HepG2 (cell line): ENCODE measurements at regions not wholly inside any gene's neighbourhood (a gene's known extent, or its start where the extent isn't known, plus 50 kb on each side); places are given as distances from the start of the nearest gene placed in this dataset.

ENCODE experiments used
- ATAC-seq: fragments of 200-7000 bp; cut with Tn5 transposase; 3 replicates; pipeline ENCODE4 v1.9.1; 2020; ENCODE audit warnings: mild to moderate bottlenecking, moderate library complexity
- BruUV-seq: library from RNA; stranded (reverse); fragments of 400-500 nt; replicated peaks from 2 replicates; lab custom pipeline; 2021; lab: Mats Ljungman, UMichigan
- CTCF ChIA-PET: fragments of 300-600 bp; formaldehyde crosslinking; extraction: SDS; loops from one replicate; lab custom pipeline; 2021; ENCODE audit warnings: low total read pairs, inconsistent platforms, low intra/inter-chr PET ratio; lab: Yijun Ruan, JAX
- POLR2A ChIA-PET: fragments of 350-600 bp; sonication (Branson Sonifier 250); formaldehyde crosslinking; loops from one replicate; lab custom pipeline; 2020; ENCODE audit warnings: antibody characterized with exemption, inconsistent platforms; lab: Yijun Ruan, JAX
- DNase-seq: peaks from one replicate; pipeline ENCODE4 v3.0.0-alpha.2; 2015; ENCODE audit warnings: low spot score
- FAIRE-seq: peaks from 3 replicates; lab custom pipeline; 2011; peaks lifted over from hg19 to GRCh38; lab: Jason Lieb, UNC
- H2AFZ ChIP-seq: one replicate; pipeline ENCODE4 v1.6.1; 2011; ENCODE audit warnings: low read length, inconsistent platforms
- H3K27ac ChIP-seq: fragments of 300-600 bp; 3 replicates; pipeline ENCODE4 v1.8.0; 2011; ENCODE audit warnings: mixed run types, mild to moderate bottlenecking, mixed read lengths, low read length, inconsistent platforms; ENCODE audit not compliant: insufficient read depth; ENCODE audit errors: extremely low read length
- H3K27me3 ChIP-seq, 2 experiments: fragments of 200-600 bp in 1 of 2; 2 replicates in 1 of 2; 3 replicates in 1 of 2; pipeline versions ENCODE4 v1.6.0 to v1.8.0; 2011; ENCODE audit warnings: low read length in 2 of 2, mild to moderate bottlenecking in 2 of 2, moderate library complexity in 2 of 2, inconsistent platforms in 1 of 2; ENCODE audit not compliant: insufficient read depth in 2 of 2, control insufficient read depth in 1 of 2
- H3K36me3 ChIP-seq, 2 experiments: fragments of 200-600 bp in 1 of 2; replicated peaks in 1 of 2; 2 replicates in 1 of 2; 3 replicates in 1 of 2; pipeline versions ENCODE4 v1.5.1 to v1.8.0; 2011; ENCODE audit warnings: low read length in 2 of 2, inconsistent platforms in 1 of 2; ENCODE audit not compliant: insufficient read depth in 2 of 2, control insufficient read depth in 1 of 2
- H3K4me1 ChIP-seq: 2 replicates; pipeline ENCODE4 v1.5.1; 2012; ENCODE audit warnings: low read length, inconsistent platforms; ENCODE audit not compliant: insufficient read depth
- H3K4me2 ChIP-seq: 2 replicates; pipeline ENCODE4 v1.6.0; 2011; ENCODE audit warnings: low read depth, low read length, inconsistent platforms
- H3K4me3 ChIP-seq, 3 experiments: fragments of 200-600 bp in 1 of 3; sonication (generic), shearing (Covaris generic) in 1 of 3; replicated peaks in 1 of 3; 2 replicates each; pipeline ENCODE4 v1.5.1; 2011 to 2016; ENCODE audit warnings: low read length in 3 of 3, inconsistent platforms in 2 of 3, low read depth in 2 of 3, mild to moderate bottlenecking in 2 of 3, control low read depth in 1 of 3, mixed read lengths in 1 of 3; ENCODE audit not compliant: insufficient read depth in 1 of 3
- H3K79me2 ChIP-seq: one replicate; pipeline ENCODE4 v1.6.1; 2011; ENCODE audit warnings: low read length, inconsistent platforms; ENCODE audit not compliant: insufficient read depth
- H3K9ac ChIP-seq: 2 replicates; pipeline ENCODE4 v1.6.0; 2011; ENCODE audit warnings: mild to moderate bottlenecking, low read depth, low read length, inconsistent platforms; ENCODE audit not compliant: insufficient read depth
- H3K9me3 ChIP-seq: 2 replicates; pipeline ENCODE4 v1.5.1; 2012; ENCODE audit warnings: mild to moderate bottlenecking, low read length
- H4K20me1 ChIP-seq: 2 replicates; pipeline ENCODE4 v1.6.0; 2011; ENCODE audit warnings: inconsistent platforms, mild to moderate bottlenecking, low read length, moderate library complexity; ENCODE audit not compliant: insufficient read depth
- CBX1 ChIP-seq: IDR thresholded peaks from one replicate; pipeline ENCODE4 v1.6.1; 2016; ENCODE audit warnings: antibody characterized with exemption, low read depth
- CTCF ChIP-seq: sonication (generic); formaldehyde crosslinking; IDR thresholded peaks from 2 replicates; pipeline ENCODE4 v1.5.0; 2020; ENCODE audit warnings: mild to moderate bottlenecking, missing genetic modification reagents, moderate library complexity
- HDAC1 ChIP-seq: sonication (generic); formaldehyde crosslinking; IDR thresholded peaks from 2 replicates; pipeline ENCODE4 v1.5.1; 2020; ENCODE audit warnings: mild to moderate bottlenecking, missing genetic modification reagents
- KMT2A ChIP-seq: sonication (generic); formaldehyde crosslinking; IDR thresholded peaks from 2 replicates; pipeline ENCODE4 v1.4.0; 2020; ENCODE audit warnings: missing genetic modification reagents
- MXD3 ChIP-seq: IDR thresholded peaks from 2 replicates; pipeline ENCODE4 v1.6.1; 2016; ENCODE audit warnings: mild to moderate bottlenecking, missing biosample characterization, missing genetic modification reagents
- SKI ChIP-seq: fragments of 450-650 bp; IDR thresholded peaks from one replicate; pipeline ENCODE4 v1.6.1; 2018; ENCODE audit warnings: mild to moderate bottlenecking; ENCODE audit not compliant: partially characterized antibody
- ZNF432 ChIP-seq: sonication (generic); formaldehyde crosslinking; IDR thresholded peaks from 2 replicates; pipeline ENCODE4 v1.5.0; 2020; ENCODE audit warnings: missing genetic modification reagents, mild to moderate bottlenecking, borderline replicate concordance
- ZNF513 ChIP-seq: sonication (generic); formaldehyde crosslinking; conservative IDR thresholded peaks from 2 replicates; pipeline ENCODE4 v1.5.0; 2020; ENCODE audit warnings: missing genetic modification reagents
- ZNF644 ChIP-seq: IDR thresholded peaks from 2 replicates; pipeline ENCODE4 v1.6.1; 2016; ENCODE audit warnings: low read depth
- ZNF724P ChIP-seq: sonication (generic); formaldehyde crosslinking; IDR thresholded peaks from 2 replicates; pipeline ENCODE4 v1.8.0; 2022; ENCODE audit warnings: missing genetic modification reagents, borderline replicate concordance
- WGBS: methylation state at CpG from one replicate; pipeline ENCODE4 v1.1.6; 2017; ENCODE audit warnings: low lambda C conversion rate; 5-methylcytosine and 5-hydroxymethylcytosine counted together
- in situ Hi-C: cut with HindIII; loops from 2 replicates; pipeline ENCODE4 v1.10.0; 2017; ENCODE audit warnings: low pct_unique_long_range_greater_than_20kb; ENCODE audit not compliant: extremely low pct_ligation_motif_present
- intact Hi-C: fragments of 100-400 bp; cut with micrococcal nuclease; formaldehyde crosslinking; loops from one replicate; pipeline ENCODE4 v1.10.0; 2022; ENCODE audit not compliant: unreplicated experiment

DNA sequence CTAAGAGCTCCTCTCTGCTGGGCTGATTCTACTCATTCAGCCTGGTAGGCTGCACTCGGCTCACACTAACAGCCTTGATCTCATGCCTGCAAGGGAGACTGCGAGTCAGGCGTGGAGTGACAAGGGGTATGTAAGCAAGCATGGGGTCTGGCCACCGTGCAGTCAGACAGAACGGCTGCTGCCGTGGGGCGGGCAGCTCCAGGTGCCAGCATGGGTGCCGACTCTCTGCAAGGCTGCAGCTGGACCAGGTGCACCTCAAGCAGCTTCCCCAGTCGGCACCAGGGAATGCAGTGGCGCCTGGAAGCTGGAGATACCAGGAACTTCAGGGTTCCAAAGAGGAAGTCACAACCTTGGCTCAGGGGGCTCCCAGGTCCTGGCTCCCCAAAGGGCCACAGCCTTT, 892.3 kb downstream of the OLFM4 start:
- Histone ChIP-seq H3K9ac (no peak overlapping the region), H3K36me3 (no peaks in the 10 kb centered on the region), H2AFZ (no peak overlapping the region), H4K20me1 (no peaks in the 10 kb centered on the region)
- DNase-seq = no peak
- intact Hi-C loops (no loop called here), in situ Hi-C loops (no loop called here)
- no peak for TF ChIP-seq ZNF513
- TF ChIP-seq, all 625 proteins: peak for 0
- no peaks in the 10 kb centered on the region for H3K27me3 ChIP-seq
- no TSS peak for BruUV-seq
- POLR2A ChIA-PET = no interaction called here
- H3K4me3 ChIP-seq = no peak overlapping the region
- 13% methylated on average over 6 of the region's 10 CpGs for WGBS
- H3K4me2 ChIP-seq = no peak overlapping the region
- peaks cover 45% of the 10 kb centered on the region; the same call in 1 of the 2 replicates for H3K9me3 ChIP-seq
- ATAC-seq = no peak
- CTCF ChIA-PET = no interaction called here
- H3K4me1 ChIP-seq = no peaks in the 10 kb centered on the region
- no peak overlapping the region for H3K27ac ChIP-seq
- H3K79me2 ChIP-seq = no peaks in the 10 kb centered on the region
- no peak for FAIRE-seq

GRCh38 chr13:53921473-53921872, 892.9 kb downstream of the OLFM4 start:
- no peaks in the 10 kb centered on the region for H4K20me1 ChIP-seq
- H3K9me3 ChIP-seq = peaks cover 45% of the 10 kb centered on the region; the same call in 1 of the 2 replicates
- ChIA-PET CTCF (no interaction called here), POLR2A (no interaction called here)
- BruUV-seq = no TSS peak
- H3K27me3 ChIP-seq = no peaks in the 10 kb centered on the region
- no peak overlapping the region for H3K4me3 ChIP-seq
- no peak overlapping the region for H3K27ac ChIP-seq
- DNase-seq = no peak
- no peaks in the 10 kb centered on the region for H3K4me1 ChIP-seq
- TF ChIP-seq CTCF (CRISPR knock-in tag) (no peak), CBX1 (no peak), SKI (no peak), KMT2A (CRISPR knock-in tag) (no peak), ZNF432 (CRISPR knock-in tag) (no peak), ZNF724P (CRISPR knock-in tag) (no peak), MXD3 (CRISPR knock-in tag) (no peak), HDAC1 (no peak), ZNF644 (CRISPR knock-in tag) (no peak)
- H3K9ac ChIP-seq = no peak overlapping the region
- H3K4me2 ChIP-seq = no peak overlapping the region
- no peaks in the 10 kb centered on the region for H3K36me3 ChIP-seq
- intact Hi-C loops = no loop called here
- WGBS = 16% methylated on average over 5 of the region's 13 CpGs
- no peak overlapping the region for H2AFZ ChIP-seq
- H3K79me2 ChIP-seq = no peaks in the 10 kb centered on the region
- no peak for ATAC-seq
- FAIRE-seq = no peak
- in situ Hi-C loops = no loop called here
